Testis (tissue), 2 donors: ENCODE measurements at regions not wholly inside any gene's neighbourhood (a gene's known extent, or its start where the extent isn't known, plus 50 kb on each side); places are given as distances from the start of the nearest gene placed in this dataset.

Source experiments
- POLR2A ChIP-seq: fragments of 450-650 bp; IDR thresholded peaks from one replicate; pipeline ENCODE4 v1.6.1; 2017; ENCODE audit warnings: antibody characterized with exemption, mild to moderate bottlenecking, moderate library complexity
- TF ChIP-seq, protein P1 (sequence below), 3 experiments: fragments of 450-650 bp in 2 of 3; fragments of 200-600 bp in 1 of 3; sonication (generic) in 1 of 3; IDR thresholded peaks; one replicate each; pipeline ENCODE4 v1.5.1; 2016 to 2019; ENCODE audit warnings: antibody characterized with exemption in 3 of 3, mild to moderate bottlenecking in 2 of 3, moderate library complexity in 1 of 3

GRCh38 chr4:15339737-15340136 lies 88.1 kb upstream of the C1QTNF7 start:
- TF ChIP-seq, protein P1, sequence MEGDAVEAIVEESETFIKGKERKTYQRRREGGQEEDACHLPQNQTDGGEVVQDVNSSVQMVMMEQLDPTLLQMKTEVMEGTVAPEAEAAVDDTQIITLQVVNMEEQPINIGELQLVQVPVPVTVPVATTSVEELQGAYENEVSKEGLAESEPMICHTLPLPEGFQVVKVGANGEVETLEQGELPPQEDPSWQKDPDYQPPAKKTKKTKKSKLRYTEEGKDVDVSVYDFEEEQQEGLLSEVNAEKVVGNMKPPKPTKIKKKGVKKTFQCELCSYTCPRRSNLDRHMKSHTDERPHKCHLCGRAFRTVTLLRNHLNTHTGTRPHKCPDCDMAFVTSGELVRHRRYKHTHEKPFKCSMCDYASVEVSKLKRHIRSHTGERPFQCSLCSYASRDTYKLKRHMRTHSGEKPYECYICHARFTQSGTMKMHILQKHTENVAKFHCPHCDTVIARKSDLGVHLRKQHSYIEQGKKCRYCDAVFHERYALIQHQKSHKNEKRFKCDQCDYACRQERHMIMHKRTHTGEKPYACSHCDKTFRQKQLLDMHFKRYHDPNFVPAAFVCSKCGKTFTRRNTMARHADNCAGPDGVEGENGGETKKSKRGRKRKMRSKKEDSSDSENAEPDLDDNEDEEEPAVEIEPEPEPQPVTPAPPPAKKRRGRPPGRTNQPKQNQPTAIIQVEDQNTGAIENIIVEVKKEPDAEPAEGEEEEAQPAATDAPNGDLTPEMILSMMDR (IDR thresholded peaks at IDR 0.05): no peak
- TF ChIP-seq POLR2A: no peak
